Brain microvascular endothelial cell (primary cell): ENCODE measurements at regions not wholly inside any gene's neighbourhood (a gene's known extent, or its start where the extent isn't known, plus 50 kb on each side); places are given as distances from the start of the nearest gene placed in this dataset.

ENCODE experiments used
- DNase-seq: peaks from one replicate; pipeline ENCODE4 v3.0.0-alpha.2; 2020
- H3K27ac ChIP-seq: fragments of 250-450 bp; sonication (Bioruptor Pico); 2 replicates; pipeline ENCODE4 v1.5.1; 2020; ENCODE audit warnings: mild to moderate bottlenecking, moderate library complexity
- H3K27me3 ChIP-seq: fragments of 250-450 bp; sonication (Bioruptor Pico); replicated peaks from 2 replicates; pipeline ENCODE4 v1.5.1; 2020; ENCODE audit warnings: mild to moderate bottlenecking
- H3K36me3 ChIP-seq: fragments of 250-450 bp; sonication (Bioruptor Pico); replicated peaks from 2 replicates; pipeline ENCODE4 v1.5.1; 2020; ENCODE audit warnings: mild to moderate bottlenecking
- H3K4me3 ChIP-seq: 2 replicates; pipeline ENCODE4 v1.5.1; 2011; ENCODE audit warnings: low read depth, mild to moderate bottlenecking, control low read depth, low read length, moderate library complexity
- in situ Hi-C: cut with HindIII; loops from 2 replicates; pipeline ENCODE4 v1.10.0; 2017; ENCODE audit warnings: low sequenced_read_pairs, low pct_ligation_motif_present
- TF ChIP-seq, protein P1 (sequence below): IDR thresholded peaks from 2 replicates; pipeline ENCODE4 v1.5.1; 2011; ENCODE audit warnings: low read depth, mild to moderate bottlenecking, moderate library complexity, low read length, control low read depth, inconsistent platforms; ENCODE audit errors: missing control alignments

DNA sequence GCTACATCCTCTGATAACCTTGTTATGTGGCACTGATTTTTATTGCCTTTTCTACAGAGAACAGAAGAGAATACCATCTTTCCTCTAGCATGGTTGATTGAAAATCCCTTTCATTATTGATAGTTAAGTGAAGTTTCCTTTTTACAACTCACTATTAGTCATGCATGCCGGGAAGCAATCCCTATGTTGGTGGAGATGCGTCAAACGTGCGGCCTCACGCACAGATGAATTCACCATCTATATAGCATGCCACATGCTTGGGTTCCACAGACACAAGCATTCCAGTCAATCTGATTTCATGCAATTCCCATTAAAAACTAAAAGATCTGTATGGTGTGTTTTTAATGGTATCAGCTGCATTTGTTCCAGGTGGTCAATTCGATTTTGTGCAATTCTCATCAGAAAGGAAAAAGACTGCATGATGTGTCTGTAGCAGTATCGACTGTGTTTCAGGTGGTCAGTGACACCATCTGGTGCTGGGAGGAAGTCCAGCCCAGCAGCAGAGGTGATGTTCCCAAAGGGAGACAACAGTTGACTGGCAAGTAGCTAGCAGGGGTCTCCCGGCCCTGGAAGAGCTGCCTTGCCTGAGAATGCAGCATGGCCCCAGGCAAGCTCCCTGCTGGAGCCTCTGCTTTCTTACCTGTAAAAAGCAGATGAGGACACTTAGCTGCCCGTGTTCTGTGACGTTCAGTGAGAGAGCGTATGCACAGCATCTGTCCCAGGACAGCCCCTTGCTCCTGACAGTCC is 151.3 kb upstream of the NCK2 start:
- Histone ChIP-seq H3K36me3 (no peaks in the 10 kb centered on the region), H3K27ac (no peak overlapping the region), H3K4me3 (no peak overlapping the region), H3K27me3 (no peaks in the 10 kb centered on the region)
- no peak for DNase-seq
- in situ Hi-C loops, result no loop called here
- TF ChIP-seq, protein P1, sequence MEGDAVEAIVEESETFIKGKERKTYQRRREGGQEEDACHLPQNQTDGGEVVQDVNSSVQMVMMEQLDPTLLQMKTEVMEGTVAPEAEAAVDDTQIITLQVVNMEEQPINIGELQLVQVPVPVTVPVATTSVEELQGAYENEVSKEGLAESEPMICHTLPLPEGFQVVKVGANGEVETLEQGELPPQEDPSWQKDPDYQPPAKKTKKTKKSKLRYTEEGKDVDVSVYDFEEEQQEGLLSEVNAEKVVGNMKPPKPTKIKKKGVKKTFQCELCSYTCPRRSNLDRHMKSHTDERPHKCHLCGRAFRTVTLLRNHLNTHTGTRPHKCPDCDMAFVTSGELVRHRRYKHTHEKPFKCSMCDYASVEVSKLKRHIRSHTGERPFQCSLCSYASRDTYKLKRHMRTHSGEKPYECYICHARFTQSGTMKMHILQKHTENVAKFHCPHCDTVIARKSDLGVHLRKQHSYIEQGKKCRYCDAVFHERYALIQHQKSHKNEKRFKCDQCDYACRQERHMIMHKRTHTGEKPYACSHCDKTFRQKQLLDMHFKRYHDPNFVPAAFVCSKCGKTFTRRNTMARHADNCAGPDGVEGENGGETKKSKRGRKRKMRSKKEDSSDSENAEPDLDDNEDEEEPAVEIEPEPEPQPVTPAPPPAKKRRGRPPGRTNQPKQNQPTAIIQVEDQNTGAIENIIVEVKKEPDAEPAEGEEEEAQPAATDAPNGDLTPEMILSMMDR, result peak; percentile 7

DNA sequence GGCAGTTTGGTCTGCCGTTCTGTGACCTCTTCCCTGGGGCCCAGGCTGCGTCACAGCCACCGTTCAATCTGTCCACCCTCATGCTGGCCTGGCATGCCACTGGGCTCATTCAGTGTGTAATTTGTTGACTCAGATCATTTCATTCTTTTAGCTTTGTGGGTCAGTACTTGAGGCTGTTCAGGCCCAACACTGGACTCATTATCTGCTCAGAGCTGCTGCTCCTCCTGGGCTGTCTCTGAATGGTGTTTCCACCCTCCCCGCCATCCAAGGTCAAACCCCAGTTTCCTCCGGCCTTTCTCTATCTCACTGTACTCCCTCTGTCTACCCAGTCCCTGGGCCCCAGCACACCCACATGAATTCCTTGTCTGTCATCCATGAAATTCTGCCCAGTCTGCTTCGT is 152.4 kb upstream of the NCK2 start:
- Histone ChIP-seq H3K4me3 (no peak overlapping the region), H3K27me3 (no peaks in the 10 kb centered on the region), H3K27ac (no peak overlapping the region), H3K36me3 (no peaks in the 10 kb centered on the region)
- TF ChIP-seq, protein P1, result no peak
- in situ Hi-C loops, result no loop called here
- DNase-seq, result no peak

DNA sequence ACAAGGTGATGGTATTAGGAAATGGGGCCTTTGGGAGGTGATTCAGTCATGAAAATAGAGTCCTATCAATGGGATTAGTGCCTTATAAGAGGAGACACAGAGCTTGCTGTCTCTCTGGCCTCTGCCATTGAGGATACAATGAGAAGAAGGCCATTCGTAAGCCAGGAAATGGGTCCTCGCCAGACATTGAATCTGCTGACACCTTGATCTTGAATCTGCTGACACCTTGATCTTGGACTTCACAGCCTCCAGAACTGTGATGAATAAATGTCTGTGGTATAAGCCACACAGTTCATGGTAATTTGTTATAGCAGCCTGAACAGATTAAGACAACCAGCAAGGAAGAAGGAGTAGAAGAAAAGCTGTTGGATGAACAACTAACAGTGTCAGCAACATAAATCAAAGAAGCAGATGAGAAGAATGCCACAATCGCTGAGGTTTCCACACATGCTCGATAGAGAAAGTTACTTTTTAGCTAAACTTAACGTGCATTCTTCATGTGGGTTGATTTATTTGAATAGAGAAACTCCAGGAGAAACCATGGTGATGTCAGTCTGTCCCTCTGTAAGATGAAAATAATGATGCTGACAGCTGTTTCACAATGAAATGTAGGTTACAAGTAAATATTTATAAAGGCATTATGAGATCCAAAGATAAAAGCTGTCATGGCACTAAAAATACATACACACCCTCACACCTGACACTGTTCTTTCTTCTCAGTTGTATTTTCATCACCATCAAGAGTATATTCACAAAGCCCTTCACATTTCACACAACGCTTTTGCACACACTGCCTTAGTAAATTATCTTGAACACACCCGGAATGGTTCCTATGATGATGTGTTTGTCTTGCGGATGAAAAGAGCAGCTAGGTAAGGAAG is 153.7 kb upstream of the NCK2 start:
- TF ChIP-seq, protein P1, result no peak
- no peaks in the 10 kb centered on the region for H3K27me3 ChIP-seq
- in situ Hi-C loops, result no loop called here
- no peaks in the 10 kb centered on the region for H3K36me3 ChIP-seq
- no peak overlapping the region for H3K4me3 ChIP-seq
- DNase-seq, result no peak
- H3K27ac ChIP-seq, result no peak overlapping the region

DNA sequence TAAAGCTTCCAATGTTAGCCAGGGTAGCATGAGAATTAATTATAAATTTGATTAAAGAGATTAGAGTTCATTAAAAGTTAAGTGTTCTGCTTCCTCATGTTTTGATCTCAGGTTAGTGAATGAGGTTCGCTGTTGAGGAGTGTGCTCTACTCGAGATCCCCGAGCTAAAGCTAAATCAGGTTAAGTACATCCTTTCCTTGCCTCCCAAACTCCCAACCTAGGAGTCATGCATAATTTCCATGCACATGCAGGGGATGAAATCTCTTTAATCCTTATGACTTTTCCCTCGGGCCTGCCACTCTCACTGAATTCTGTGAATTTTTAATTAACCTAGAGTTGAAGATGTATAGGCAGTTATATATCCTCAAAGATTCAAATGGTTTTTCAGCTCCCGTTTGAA is 156.1 kb upstream of the NCK2 start:
- no peaks in the 10 kb centered on the region for H3K36me3 ChIP-seq
- no peak overlapping the region for H3K27ac ChIP-seq
- TF ChIP-seq, protein P1, result no peak
- H3K27me3 ChIP-seq, result no peaks in the 10 kb centered on the region
- in situ Hi-C loops, result no loop called here
- no peak overlapping the region for H3K4me3 ChIP-seq
- no peak for DNase-seq

DNA sequence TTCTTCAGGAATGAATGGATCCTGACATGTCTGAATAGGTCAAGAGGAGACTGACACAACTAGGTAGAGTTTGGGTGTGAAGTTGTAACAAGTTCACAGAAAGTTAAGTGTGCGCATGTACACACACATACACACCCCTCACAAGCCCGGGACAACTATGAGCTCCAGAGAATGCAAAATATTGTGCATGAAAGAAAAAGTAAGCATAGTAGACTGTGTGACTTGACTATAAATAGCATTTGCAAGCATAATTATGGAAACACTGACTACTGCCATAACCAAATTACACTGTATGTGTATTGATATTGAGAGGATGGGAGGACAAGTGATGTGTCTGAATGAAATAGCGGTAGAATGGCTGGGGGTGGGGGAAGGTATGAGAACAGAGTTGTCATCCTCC is 157.1 kb upstream of the NCK2 start:
- H3K27me3 ChIP-seq, result no peaks in the 10 kb centered on the region
- in situ Hi-C loops, result no loop called here
- TF ChIP-seq, protein P1, result no peak
- H3K27ac ChIP-seq, result no peak overlapping the region
- DNase-seq, result no peak
- H3K36me3 ChIP-seq, result no peaks in the 10 kb centered on the region
- no peak overlapping the region for H3K4me3 ChIP-seq
